ENCODE measurements at regions not wholly inside any gene's neighbourhood (a gene's known extent, or its start where the extent isn't known, plus 50 kb on each side); places are given as distances from the start of the nearest gene placed in this dataset.
"Not testable (repeated sequence)": the region's sequence is repeated elsewhere in the genome, so short reads cannot be mapped to it uniquely, and the experiment has no call there.

DNA sequence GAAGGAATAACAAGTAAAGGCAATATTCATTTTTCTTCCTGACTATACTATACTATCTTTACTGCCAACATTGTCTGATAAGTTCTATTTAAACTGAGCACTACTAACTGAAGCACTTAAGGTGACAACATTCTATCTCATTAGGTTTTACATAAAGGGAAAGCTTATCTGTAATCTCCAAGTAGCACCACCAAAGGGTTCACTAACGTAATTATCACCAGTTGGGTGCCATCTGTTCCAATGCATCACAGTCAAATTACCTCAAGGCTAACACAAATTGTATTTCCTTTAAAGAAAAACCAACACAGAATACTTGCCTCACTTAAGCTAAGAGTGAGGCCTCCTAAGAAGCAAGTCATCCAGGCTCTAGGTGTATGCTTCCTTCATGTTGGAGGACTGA is 453.8 kb downstream of the RAP2B start:
- no peak for DNase-seq (ENCODE audit: low spot score)

DNA sequence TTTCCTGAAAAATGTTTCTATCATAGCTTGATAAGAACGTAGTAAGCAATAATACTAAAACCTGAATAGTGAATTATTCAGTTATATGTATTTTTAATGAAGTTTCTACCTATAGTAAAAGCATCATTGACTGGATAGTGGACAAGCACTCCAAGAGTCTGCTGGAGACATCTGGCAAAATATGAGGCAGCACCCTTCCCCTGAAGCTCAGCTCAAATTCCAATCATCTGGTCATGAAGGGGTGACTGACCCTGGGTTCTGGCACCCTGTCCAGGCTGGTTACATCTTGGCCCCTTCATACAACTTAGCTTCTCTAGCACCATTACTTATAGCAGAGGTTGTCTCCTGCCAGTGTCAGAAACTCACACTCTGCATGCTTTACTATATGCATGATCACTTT is 455.4 kb downstream of the RAP2B start:
- DNase-seq (ENCODE audit: low spot score): no peak

DNA sequence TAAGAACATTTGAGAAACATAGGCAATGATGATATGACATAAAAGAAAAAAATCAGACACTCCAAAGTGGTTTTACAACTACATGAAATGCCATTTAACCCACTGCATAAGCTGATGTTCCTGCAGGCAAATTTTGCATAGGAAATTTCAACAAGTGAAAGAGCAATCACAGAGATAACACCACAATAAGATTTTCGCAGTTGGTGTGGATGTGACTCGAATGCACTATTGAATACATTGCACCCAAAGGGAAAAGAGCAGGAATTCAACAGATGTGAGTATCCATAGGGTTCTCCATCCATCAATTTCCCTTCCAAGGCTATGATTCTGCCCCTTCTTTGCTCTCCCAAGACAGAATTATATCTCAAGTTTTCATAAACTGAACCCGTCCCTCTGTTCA is 456.1 kb downstream of the RAP2B start:
- DNase-seq (ENCODE audit: low spot score): no peak

DNA sequence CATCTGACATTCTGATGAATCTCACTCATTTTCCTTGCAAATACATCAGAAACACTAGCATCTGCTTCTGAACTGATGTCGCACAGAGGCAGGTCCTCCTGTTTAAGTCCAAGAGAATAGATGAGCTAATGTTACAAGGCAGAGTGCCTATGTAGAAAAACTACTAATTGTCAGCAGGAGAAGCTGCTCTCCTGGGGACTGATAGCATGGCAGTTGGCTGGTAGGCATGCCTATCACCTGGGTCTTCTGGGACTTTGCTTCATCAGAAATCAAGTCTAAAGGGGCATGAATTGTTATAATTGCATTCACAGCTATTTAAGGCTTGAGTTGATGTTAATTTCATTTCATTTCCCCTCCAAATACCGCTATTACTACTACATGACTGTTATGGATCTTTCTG is 457.2 kb downstream of the RAP2B start:
- no peak for DNase-seq (ENCODE audit: low spot score)

DNA sequence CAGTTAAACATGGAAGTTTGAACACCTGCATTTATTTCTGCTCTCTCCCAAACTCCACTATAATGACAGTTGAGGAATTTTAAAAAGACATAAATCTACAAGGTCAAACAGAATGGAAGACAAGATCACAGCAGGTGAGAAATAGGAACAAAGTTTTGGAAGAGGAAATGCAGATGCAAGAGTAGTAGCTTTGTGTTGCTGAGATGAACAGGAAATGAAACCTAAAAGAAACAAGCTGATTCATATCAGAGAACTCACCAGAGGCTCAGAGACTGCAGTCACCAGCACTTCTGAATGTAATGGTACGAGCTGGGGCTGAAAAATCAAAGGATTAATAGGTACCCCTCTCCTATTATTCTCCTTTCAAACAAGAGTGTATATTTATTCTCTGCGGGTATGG is 459.9 kb downstream of the RAP2B start:
- DNase-seq (ENCODE audit: low spot score): no peak

DNA sequence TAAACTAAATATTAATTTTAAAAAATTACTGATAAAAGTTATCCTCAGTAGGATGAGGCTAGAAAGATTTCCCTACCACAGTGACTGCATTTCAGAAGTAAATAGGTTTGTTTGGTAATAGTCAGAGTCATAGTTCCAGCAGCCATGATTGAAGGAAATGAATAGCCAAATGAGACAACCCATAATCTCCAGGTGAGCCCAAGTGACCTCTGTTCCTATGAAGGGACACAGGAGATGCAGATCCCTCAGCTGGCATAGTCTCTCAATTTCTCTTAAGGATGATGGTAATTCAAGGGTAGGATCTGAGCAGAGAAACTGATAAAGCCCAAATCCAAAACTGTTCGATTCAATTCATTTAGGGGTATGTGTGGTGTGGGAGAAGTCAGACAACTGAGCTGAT is 461.8 kb downstream of the RAP2B start:
- DNase-seq (ENCODE audit: low spot score): no peak

DNA sequence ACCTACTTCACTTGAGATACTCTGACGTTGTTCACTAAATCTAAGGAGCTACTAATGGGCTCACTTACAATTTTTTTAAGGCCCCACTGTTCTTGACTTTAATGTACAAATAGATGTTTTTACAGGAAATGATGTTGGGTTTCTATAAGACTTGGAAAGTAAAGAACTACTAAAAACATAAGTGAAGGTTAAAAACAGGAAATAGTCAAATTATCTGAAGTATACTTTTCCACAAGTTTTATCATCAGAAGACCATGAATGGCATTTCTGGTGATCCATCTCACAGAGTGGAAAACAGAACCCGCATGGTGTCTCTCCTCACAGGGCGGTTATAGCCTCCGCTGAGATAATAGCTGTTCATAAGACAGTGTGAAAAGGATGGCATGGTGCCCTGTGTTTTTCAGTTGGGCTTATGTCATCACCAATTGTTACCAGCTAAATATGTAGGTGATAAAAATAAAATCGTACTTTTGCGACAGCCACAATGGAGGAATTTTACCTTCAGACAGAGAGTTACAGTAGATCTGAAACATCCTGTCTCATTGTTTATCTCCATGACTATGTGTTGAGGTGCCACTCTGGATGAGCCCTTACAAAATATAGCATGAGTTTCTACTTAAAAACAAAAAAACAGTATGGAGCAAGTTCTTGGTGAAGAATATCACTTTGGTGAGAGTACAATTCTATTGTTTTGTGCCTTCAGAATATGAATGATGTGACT is 462.4 kb downstream of the RAP2B start:
- no peak for DNase-seq (ENCODE audit: low spot score)

DNA sequence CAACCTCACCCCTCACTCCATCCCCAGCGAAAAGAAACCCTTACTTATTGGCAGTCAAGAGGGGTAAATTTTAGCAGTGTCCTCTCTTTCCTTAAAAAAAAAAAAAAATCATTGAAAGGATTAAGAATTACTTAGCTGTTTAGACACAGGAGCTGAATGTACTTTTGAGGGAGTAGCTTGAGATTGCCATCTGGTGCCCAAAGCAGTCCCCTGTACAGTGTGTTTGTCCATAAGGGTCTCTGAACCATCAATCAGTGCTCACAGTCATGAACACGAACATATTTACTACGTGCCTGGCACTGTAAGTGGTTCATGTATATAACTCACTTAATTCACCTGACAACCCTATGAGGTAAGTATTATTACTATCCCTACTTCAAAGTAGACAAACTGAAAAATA is 463.5 kb downstream of the RAP2B start:
- no peak for DNase-seq (ENCODE audit: low spot score)

DNA sequence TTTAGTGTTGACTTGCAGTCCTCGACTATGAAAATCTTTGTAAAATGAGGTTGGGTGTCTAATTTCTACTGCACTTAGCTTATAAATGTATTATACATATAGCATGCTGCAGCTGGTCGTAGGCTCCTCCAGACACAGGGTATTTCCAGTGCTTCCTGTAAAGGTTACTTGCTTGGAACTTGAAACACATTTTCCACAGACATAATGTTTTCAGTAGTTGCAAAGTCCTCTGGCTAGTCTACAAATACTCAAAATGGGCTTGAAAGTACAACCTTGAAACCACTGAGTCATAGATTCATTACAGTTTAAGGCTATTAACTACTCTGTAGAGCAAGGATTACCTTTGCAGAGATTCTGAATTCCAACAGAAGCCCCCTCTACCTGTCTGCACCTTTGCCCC is 464.1 kb downstream of the RAP2B start:
- DNase-seq (ENCODE audit: low spot score): no peak

DNA sequence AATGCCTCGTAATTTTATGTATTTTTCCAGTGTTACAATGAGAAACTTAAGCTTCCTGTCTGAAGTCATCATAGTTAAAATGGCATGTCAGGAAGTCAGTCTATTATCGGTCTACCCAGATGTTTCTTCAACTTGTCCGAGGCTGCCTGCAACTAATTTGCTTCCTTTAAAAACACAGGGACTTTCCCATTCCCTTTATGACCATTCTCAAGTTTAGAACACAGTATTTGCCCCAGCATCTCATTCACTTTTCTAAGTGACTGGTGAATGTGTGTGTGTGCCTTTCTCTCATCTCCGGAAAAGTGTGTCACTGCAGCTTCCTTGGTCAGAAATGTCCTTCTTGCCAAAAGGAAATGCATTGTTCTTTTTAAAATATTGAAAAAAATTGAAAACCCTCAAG is 466.6 kb downstream of the RAP2B start:
- no peak for DNase-seq (ENCODE audit: low spot score)

DNA sequence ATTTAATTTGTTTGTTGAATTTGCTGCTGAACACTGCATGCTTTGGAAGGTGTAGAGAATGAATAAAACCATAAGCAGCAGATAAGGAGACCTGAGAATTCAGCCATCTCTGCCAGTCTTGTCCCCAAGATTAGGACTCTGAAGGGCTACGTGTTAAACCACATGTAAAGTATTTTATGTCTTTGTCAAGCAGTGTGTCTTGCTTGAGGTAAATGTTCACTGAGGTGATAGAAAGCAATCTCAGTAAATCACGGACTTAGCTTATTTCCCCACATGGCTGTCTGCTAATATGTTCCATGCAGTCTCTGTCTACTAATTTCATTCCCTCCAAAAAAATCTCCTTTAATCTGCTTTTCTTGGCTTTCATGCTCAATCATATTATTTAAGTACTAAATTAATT is 467.1 kb downstream of the RAP2B start:
- no peak for DNase-seq (ENCODE audit: low spot score)

DNA sequence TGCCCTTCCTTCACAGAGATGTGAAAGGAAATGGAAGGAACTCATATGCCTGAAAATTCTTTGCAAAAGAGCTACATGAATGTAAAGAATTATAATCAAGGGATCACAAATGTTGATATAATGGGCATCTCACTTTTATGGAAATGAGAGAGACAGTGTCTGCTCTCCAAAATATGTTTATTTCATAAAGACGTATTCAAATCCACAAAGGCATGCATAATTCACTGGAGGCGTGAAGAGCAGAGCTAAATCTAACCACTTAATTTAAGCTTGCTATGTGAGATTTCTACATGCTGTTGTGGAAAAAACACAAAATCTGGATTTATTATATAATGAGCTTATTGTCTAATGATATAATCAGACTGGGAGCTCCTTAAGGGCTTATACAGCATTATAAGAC is 469.1 kb downstream of the RAP2B start:
- DNase-seq (ENCODE audit: low spot score): no peak

DNA sequence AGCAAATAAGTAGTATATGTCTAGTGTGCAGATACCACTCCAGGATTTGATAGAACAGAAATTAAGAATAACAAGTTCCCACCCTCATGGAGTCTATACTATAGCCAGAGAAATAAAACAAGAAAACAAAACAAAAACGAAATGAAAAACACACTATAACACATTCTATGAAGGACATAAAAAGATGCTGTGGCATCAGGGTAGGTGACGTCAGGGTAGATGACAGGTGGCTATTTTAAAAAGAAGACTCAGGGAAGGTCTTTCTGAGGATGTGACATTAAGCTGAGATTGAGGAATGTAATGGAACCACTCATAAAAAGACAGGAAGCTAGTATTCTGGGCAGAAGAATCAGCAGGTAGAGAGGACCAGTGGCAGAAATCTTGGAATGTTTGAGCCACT is 469.6 kb downstream of the RAP2B start:
- DNase-seq (ENCODE audit: low spot score): no peak

DNA sequence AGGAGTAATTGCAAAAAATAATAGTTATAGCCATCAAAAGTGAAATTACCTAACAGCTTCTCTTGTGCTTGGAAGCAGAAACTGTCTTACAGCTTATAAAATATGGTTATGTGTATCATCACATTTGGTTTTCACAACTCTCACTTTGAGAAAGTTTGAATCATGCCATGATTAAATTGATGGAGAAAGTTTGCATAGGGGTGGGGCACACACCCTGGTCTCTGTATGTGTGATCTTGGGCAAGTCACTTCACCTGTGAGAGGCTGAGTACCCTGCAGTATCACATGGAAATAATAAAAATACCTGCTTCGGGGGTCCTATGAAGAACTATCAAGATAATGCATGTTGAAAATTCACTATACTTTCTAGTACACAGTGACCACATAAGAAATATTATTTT is 471.4 kb downstream of the RAP2B start:
- no peak for DNase-seq (ENCODE audit: low spot score)

DNA sequence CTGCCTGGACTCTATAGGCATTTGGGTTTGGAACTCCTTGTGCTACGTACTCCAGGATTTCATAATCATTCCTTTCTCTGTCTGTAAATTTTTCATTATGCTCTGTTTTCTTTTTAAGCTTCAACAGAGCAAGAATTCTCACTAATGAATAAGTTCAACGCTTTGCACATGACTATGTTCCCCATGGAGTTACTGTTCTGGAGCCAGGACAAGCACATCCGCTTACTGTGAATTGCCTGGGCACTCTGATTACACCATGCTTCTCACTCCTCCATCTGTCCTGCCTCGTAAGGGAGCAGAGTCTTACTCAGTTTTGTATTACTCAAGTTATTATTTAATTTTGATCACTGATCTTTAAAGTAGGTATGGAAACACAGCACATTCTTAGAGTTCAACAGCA is 472.7 kb downstream of the RAP2B start:
- no peak for DNase-seq (ENCODE audit: low spot score)

DNA sequence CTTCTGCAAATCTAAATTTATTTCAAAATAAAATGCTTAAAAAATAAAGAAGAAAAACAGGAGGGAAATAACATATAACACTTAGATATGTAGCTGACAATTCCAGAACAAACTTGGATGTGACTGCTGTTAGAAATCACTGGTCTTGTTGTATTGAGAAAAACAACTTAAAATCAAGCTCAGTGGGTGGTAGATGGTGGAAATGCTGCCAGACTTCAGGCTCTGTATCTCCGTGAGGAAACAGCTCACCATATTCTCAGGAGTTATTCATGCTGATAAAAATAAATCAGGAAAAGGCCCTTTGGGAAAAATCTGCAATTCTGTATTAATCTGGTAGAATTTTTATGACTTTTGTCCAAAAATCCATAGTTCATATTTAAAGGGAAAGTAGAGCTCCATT is 477.6 kb downstream of the RAP2B start:
- DNase-seq (ENCODE audit: low spot score): no peak

DNA sequence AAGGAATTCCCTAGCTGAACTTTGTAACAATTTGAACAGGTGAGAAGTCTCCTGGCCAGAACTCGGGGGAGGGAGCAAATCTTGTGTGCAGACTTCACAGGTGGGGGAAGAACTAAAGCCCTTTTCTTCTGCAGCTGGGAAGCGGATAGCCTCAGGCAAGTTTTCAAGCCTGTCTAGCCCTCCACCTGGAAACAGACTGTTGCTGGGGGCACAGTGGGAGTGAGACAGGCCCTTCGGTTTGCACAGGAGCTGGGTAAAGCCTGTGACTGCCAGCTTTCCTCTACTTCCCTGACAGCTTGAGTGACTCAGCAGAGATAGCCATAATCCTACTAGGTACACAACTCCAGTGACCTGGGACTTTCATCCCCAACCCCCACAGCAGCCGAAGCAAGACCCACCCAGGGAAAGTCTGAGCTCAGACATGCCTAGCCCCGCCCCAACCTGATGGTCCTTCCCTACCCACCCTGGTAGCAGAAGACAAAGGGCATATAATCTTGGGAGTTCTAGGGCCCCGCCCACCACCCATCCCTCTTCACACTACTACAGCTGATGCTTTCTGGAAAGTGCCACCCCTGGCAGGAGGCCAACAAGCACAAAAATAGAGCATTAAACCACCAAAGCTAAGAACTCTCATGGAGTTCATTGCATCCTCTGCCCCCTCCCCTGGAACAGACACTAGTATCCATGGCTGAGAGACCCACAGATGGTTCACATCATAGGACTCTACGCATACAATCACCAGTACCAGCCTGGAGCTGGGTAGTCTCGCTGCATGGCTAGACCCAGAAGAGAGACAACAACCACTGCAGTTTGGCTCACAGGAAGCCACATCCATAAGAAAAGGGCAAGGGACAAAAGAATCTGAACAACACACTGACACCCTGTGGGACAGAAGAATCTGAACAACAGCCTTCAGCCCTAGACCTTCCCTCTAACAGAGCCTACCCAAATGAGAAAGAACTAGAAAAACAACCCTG is 479.0 kb downstream of the RAP2B start:
- no peak for DNase-seq (ENCODE audit: low spot score)

DNA sequence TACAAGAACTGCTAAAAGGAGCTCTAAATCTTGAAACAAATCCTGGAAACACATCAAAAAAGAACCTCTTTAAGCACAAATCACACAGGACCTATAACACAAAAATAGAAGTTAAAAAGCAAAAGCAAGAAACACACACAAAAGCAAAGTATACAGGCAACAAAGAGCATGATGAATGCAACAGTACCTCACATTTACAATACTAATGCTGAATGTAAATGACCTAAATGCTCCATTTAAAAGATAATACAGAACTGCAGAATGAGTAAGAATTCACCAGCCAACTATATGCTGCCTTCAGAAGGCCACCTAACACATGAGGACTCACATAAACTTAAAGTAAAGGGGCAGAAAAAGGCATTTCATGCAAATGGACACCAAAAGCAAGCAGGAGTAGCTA is 478.6 kb upstream of the ARHGEF26 start:
- not testable (repeated sequence) for DNase-seq (ENCODE audit: low spot score)

DNA sequence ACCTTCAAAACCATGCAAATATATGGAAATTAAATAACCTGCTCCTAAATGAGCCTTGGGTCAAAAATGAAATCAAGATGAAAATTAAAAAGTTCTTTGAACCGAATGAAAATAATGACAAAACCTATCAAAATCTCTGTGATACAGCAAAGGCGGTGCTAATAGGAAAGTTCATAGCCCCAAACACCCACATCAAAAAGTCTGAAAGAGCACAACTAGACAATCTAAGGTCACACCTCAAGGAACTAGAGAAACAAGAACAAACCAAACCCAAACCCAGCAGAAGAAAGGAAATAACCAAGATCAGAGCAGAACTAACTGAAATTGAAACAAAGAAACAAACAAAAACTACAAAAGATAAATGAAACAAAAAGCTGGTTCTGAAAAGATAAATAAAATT is 477.7 kb upstream of the ARHGEF26 start:
- not testable (repeated sequence) for DNase-seq (ENCODE audit: low spot score)

DNA sequence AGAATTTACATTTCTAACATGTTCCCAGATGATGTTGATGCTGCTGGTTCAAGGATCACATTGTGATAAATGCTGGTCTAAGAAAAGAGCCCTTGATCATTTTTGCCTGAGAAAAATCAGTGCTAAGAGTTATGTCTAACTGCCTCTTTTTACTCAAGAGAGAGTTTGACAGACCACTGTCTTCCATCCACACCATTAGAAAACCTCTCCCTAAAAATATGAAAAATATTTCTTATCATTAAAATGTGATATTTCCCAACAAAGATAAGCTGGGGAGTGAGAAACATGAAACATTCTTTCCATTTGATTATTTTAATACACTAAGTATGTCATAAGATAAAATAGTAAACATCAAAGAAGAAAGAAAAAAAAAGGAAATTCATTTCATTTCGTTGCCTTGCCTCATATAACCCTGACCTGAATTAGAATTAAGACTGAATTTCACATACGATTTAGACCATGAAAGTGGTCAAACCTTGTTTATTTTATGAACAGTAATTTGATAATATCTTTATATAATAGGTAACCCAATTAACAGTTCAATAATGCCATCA is 471.8 kb upstream of the ARHGEF26 start:
- DNase-seq (ENCODE audit: low spot score): no peak

DNA sequence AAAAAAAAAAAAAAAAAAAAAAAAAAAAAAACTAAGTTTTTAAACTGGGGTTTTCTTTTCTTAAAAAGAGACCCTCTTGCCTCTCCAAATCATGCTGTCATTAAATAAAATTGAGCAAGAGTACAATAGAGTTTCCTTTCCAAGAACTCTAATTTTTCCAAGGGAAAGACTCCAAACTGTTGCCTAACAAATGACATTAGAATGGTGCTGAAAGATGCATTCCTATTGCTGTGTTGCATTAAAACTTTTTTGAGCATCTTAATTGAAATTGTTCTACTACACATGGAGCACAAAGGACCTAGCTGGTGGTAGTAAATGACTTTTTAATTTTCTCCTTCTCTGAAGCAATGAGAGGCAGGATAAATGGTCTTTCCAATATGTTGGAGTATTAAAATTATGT is 469.1 kb upstream of the ARHGEF26 start:
- no peak for DNase-seq (ENCODE audit: low spot score)

DNA sequence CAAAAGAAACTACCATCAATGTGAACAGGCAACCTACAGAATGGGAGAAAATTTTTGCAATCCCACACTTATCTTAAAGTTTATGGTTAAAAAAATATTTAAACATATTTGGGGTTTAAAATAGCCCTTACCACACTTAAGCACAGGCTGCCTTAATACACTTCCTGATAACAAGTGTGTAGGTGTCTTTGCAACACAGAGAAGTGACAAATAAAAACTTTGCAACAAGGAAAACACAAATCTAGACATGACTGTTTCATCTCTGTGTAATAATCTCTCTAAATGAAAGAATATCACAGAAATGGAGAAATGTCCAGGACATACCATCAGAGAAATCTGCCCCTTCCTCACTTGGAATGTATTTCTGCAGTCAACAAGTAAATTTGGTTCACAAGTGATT is 464.1 kb upstream of the ARHGEF26 start:
- DNase-seq (ENCODE audit: low spot score): no peak

DNA sequence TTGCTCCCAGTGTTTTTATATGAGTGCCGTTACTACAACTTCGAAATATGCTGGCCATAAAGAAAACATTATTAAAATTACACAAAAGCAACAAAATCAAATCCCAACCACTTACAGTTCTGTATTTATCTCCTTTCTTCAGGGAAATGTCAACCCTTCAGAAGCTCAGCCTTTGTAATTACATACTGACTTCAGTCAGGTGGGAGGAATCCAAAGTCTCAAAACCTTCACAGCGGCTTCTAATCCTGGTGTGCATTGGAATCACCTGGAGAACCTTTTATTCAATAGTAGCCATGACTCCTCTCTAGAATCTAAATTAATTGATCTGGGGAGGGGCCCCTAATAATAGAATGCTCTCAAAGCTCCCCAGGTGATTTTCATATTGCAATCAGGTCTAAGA is 463.7 kb upstream of the ARHGEF26 start:
- no peak for DNase-seq (ENCODE audit: low spot score)
